SKM-1 treated with dmso at 0.1 percent for 144 hours (cell line): ENCODE measurements at regions not wholly inside any gene's neighbourhood (a gene's known extent, or its start where the extent isn't known, plus 50 kb on each side); places are given as distances from the start of the nearest gene placed in this dataset.

Experiments used
- DNase-seq: peaks from one replicate; lab custom pipeline; 2025; ENCODE audit not compliant: unreplicated experiment; lab: John Stamatoyannopoulos, UW

GRCh38 chr1:209406168-209406567, 177.3 kb upstream of the CAMK1G start:
- DNase-seq = no peak

- DNase-seq = no peak
Measured at GRCh38 chr1:209406595-209406994, 176.9 kb upstream of the CAMK1G start.

GRCh38 chr1:209409780-209410179, 173.7 kb upstream of the CAMK1G start:
- peak; percentile 14 for DNase-seq

- peak; percentile 73 for DNase-seq
Measured at GRCh38 chr1:209411491-209411929, 172.0 kb upstream of the CAMK1G start.

GRCh38 chr1:209412036-209412435, 171.5 kb upstream of the CAMK1G start:
- DNase-seq = no peak

- no peak for DNase-seq
Measured at GRCh38 chr1:209412566-209412965, 170.9 kb upstream of the CAMK1G start.

GRCh38 chr1:209413062-209413461, 170.5 kb upstream of the CAMK1G start:
- DNase-seq = no peak

- DNase-seq = no peak
Measured at GRCh38 chr1:209414803-209415329, 168.6 kb upstream of the CAMK1G start.

GRCh38 chr1:209416039-209416438, 167.5 kb upstream of the CAMK1G start:
- no peak for DNase-seq

GRCh38 chr1:209416716-209417115, 166.8 kb upstream of the CAMK1G start:
- DNase-seq = no peak

GRCh38 chr1:209417761-209418160, 165.8 kb upstream of the CAMK1G start:
- no peak for DNase-seq

GRCh38 chr1:209420276-209420675, 163.2 kb upstream of the CAMK1G start:
- DNase-seq = no peak

GRCh38 chr1:209421186-209421585, 162.3 kb upstream of the CAMK1G start:
- no peak for DNase-seq

- no peak for DNase-seq
Measured at GRCh38 chr1:209421978-209422680, 161.4 kb upstream of the CAMK1G start.

GRCh38 chr1:209425959-209426358, 157.6 kb upstream of the CAMK1G start:
- no peak for DNase-seq

- DNase-seq = no peak
Measured at GRCh38 chr1:209427277-209427676, 156.2 kb upstream of the CAMK1G start.

- DNase-seq = no peak
Measured at GRCh38 chr1:209427811-209428210, 155.7 kb upstream of the CAMK1G start.

- DNase-seq = no peak
Measured at GRCh38 chr1:209428241-209428921, 155.1 kb upstream of the CAMK1G start.

GRCh38 chr1:209429611-209430010, 153.9 kb upstream of the CAMK1G start:
- DNase-seq = no peak

- DNase-seq = no peak
Measured at GRCh38 chr1:209430107-209430506, 153.4 kb upstream of the CAMK1G start.

GRCh38 chr1:209430821-209431259, 152.7 kb upstream of the CAMK1G start:
- DNase-seq = no peak

- no peak for DNase-seq
Measured at GRCh38 chr1:209431402-209431801, 152.1 kb upstream of the CAMK1G start.
